ENCODE measurements at regions not wholly inside any gene's neighbourhood (a gene's known extent, or its start where the extent isn't known, plus 50 kb on each side); places are given as distances from the start of the nearest gene placed in this dataset.
"Not testable (repeated sequence)": the region's sequence is repeated elsewhere in the genome, so short reads cannot be mapped to it uniquely, and the experiment has no call there.

DNA sequence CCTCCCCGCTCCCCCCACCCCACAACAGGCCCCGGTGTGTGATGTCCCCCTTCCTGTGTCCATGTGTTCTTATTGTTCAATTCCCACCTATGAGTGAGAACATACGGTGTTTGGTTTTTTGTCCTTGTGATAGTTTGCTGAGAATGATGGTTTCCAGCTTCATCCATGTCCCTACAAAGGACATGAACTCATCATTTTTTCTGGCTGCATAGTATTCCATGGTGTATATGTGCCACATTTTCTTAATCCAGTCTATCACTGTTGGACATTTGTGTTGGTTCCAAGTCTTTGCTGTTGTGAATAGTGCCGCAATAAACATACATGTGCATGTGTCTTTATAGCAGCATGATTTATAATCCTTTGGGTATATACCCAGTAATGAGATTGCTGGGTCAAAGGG, 104.3 kb downstream of the MTPN start:
- DNase-seq (ENCODE audit: low read depth in 2 of 2) = not testable (repeated sequence)

DNA sequence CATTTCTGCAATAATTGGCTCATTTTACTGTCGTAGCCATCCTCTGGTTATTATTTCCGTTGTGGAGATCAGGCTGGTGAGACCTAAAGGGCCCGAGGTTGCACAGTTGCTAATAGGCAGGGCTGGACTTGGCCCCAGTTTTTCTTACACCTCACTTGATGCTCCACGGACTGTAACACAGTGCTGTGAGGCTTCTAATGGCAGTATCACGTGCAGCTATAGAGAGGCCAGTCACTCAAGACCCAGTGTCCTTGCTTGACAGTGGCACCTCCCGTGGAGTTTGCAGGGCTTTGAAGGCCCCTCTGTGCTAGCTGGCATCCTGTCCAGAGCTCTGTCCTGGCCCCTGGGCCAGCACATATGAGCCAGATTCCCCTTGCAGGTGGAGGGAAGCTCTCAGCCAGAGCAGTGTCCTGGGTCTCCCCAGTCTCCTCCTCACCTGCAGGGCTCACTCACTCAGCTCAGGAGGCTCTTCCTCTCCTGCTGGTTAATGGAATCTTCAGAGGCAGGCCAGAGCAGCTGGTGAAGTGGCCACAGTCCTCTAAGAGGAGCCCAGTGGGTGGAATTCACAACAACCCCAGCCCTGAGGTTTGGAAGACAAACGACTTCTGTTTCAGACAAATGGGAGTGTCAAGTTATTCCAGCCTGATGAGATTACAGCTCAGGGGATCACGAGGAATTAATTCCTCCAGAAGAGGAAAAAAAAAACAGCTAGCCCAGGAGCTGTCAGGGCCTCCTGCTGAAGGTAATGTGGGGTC, 114.2 kb upstream of the FAM180A start:
- no peak for DNase-seq (ENCODE audit: low read depth in 2 of 2)

DNA sequence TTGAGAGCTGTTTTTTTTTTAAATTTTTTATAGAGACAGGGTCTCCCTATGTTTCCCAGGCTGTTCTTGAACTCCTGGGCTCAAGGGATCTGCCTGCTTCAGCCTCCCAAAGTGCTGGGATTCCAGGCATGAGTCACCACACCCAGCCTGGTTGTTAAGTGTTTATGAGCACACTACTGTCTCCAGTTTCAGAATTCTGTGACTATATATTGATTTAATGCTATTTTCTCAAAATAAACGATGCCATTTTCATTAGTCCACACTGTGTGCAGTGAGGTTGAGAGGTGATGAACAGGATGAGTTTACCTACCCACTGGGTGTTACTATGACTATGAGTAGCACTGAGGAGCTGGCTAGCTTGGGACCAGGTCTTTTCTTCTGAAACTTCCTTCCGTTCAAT, 110.9 kb upstream of the FAM180A start:
- DNase-seq (ENCODE audit: low read depth in 2 of 2) = no peak

- no peak for DNase-seq (ENCODE audit: low read depth in 2 of 2)
Observed at GRCh38 chr7:135858851-135859250, 110.2 kb upstream of the FAM180A start.

DNA sequence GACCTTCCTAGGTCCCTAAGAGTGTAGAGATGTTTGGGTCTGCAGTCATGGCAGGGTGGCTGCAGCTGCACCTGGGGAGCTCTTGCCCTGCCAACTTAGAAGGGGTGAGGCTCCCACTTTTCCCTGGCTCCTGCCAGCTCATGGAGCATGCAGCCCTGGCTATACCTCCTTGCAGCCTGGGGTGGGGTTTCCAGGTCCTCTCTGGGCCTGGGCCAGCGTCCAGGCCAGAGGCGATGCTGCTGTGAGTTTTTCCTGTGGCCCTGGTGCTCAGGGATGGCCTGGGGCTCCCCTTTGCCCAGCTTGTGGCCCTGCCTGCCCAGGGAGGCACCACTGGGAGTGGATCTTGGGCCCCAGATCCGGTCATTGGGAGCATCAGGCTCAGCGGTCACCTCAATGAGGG, 109.8 kb upstream of the FAM180A start:
- DNase-seq (ENCODE audit: low read depth in 2 of 2) = no peak

DNA sequence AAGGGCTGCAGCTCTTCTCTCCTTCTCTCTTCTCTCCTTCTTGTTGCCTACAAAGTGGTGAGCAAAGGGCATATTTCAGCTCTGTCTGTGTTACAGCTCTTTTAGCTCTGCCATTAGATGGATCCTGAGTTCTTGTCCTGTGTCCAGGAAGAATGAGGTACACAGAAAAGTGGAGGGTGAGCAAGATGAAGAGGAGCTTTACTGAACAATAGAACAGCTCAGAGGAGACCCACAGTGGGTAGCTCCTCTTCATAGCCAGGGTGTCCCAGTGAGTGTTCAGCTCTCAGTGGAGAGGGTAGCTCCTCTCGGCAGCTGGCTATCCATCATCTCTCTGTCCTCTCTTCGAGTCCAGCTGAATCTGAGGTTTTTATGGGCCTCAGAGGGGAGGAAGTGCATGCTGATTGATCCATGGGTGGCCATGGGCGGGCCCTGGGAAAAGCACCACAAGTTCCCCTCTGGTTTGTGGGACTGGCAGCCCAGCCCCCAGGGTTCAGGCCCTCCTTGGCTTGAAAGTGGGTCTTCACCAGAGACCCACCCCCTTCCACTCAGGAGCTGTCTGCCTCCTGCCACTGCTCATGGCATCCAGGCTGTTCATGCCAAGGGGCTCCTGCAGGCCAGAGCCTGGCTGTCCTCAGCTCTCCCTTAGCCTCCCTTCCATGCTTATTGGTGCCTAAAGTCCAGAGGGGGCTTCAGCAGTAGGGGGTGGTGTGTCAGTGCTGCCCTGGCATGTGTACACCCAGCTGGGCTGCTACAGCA, 109.1 kb upstream of the FAM180A start:
- no peak for DNase-seq (ENCODE audit: low read depth in 2 of 2)

GRCh38 chr7:135856356-135857144, 107.9 kb upstream of the FAM180A start:
- peak in 1 of 2 experiments; percentile 21 for DNase-seq (ENCODE audit: low read depth in 2 of 2)

- peak; percentile 23 for DNase-seq (ENCODE audit: low read depth in 2 of 2)
Observed at GRCh38 chr7:135855846-135856245, 107.2 kb upstream of the FAM180A start.

DNA sequence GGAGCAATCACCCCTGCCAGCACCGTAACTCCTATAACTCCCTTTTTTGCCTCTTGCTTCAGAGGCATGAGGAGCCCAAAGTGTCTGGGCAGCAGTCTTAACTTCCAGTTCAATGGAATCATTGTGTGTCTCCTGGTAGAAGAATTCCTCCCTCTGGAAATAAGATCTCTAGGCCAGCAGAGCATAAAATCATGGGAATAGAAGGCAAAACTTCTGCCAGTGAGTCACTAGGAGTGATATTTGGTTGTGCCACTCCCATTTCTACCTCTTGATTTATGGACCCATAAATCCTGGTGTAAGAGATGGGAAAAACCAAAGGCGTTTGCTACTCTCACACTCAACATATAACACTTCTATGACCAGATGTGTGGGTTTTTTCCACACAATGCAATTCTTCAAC, 104.9 kb upstream of the FAM180A start:
- DNase-seq (ENCODE audit: low read depth in 2 of 2) = peak; percentile 24 to 25

- DNase-seq (ENCODE audit: low read depth in 2 of 2) = no peak
Observed at GRCh38 chr7:135853008-135853407, 104.4 kb upstream of the FAM180A start.

DNA sequence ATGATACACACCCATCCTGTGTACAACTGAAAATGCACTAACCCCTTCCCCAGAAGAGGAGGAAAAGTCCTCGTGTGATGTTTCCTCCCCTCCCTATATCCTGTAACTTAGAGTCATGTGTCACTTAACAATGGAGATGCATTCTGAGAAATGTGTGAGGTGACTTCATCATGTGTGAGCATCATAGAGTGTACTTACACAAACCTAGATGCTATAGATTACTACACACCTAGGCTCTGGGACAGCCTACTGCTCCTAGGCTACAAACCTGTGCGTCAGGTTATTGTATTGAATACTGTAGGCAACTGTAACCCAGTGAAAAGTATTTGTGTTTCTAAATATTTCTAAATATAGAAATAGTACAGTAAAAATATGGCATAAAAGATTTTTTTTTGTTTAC, 98.6 kb upstream of the FAM180A start:
- no peak for DNase-seq (ENCODE audit: low read depth in 2 of 2)

- DNase-seq (ENCODE audit: low read depth in 2 of 2) = no peak
Observed at GRCh38 chr7:135846339-135846738, 97.7 kb upstream of the FAM180A start.

DNA sequence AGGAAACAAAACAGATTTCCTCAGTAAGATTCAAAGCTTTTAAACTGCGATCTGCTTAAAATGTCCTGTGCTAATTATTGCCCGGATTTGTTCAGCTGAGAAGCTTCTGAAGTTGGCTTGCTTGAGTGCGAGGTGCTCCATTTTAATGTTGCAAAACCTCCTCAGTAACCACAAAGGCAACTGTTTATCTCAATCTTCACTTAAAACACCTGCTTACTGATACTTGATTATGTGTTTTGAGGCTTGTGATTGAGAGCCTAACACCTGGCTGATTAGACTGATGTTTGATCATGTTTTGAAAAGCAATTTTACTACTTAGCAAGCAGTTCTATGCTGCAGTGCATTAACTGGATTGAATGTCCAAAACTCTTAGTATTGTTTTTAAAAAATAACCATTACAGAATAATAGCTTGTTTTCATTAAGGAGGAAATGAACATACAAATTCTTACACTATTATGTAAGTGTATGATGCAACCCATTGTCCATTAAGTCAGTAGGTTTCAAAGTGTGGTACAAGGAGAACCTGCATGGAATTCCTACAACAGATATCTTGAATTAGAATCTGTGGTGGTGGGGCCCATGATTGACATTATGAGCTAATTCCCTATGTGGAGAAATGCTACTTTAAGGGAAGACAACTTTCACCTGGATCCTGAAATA, 96.9 kb upstream of the FAM180A start:
- DNase-seq (ENCODE audit: low read depth in 2 of 2) = no peak

GRCh38 chr7:135844903-135845302, 96.3 kb upstream of the FAM180A start:
- no peak for DNase-seq (ENCODE audit: low read depth in 2 of 2)

- no peak for DNase-seq (ENCODE audit: low read depth in 2 of 2)
Observed at GRCh38 chr7:135843214-135843613, 94.6 kb upstream of the FAM180A start.

GRCh38 chr7:135842446-135843179, 94.0 kb upstream of the FAM180A start:
- DNase-seq (ENCODE audit: low read depth in 2 of 2) = peak in 1 of 2 experiments; percentile 13

DNA sequence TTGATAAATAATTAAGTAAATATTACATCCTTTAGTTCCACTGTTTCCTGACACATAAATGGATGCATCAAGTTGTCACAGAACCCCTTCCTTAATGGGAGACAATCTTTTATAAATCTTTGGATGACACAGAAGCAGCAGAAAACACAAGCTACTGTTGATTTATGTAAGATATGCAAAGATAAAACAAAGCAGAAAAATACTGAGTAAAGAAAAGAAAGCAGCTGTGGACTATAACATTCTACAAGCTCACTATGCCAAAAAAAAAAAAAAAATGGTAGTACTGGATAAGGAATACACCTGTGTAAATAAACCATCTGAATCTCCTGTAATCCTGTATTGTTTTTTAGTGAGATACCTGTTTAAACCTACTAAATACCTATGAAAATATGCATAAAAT, 92.0 kb upstream of the FAM180A start:
- no peak for DNase-seq (ENCODE audit: low read depth in 2 of 2)

GRCh38 chr7:135837675-135838074, 89.1 kb upstream of the FAM180A start:
- DNase-seq (ENCODE audit: low read depth in 2 of 2) = no peak

DNA sequence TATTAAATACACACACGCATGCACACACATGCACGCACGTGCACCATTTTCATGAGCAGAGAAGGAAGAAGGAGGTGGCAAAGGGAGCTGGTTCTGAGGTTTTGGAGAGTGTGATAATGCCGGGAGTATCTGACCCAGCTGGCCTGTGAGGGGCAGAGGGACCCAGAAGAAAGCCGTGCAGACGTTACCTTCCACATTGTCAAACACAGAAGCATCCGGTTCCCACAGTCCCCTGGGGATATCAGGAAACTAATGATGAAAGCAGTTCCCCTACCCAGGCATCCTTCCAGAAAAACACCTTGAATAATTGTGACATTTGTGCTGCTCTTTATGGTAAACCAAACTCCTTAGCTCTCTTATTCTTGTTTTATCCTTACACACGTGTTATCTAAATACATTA, 85.7 kb upstream of the FAM180A start:
- DNase-seq (ENCODE audit: low read depth in 2 of 2) = no peak

- DNase-seq (ENCODE audit: low read depth in 2 of 2) = no peak
Observed at GRCh38 chr7:135833642-135834041, 85.0 kb upstream of the FAM180A start.

Data from fibroblast of skin of left quadriceps (primary cell).